ENCODE measurements at regions not wholly inside any gene's neighbourhood (a gene's known extent, or its start where the extent isn't known, plus 50 kb on each side); places are given as distances from the start of the nearest gene placed in this dataset.

DNA sequence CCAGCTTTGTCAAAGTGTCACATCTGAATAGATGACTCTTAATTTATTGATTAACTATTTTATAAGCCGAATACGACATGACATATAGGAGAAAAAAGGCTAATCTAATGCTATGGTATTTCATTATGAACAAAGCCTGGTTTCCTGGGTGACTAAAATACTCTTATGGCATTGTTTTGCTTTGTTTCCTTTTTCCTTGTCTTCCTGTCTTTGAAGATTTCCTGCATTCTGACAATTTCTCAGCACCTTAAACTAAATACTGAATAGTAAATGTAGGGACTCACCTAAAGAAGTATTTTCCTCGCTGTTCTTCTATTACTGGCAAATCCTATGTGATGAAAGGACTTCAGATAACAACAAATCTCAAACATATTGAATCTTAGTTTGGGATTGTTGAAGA lies 1284.5 kb downstream of the EFNA5 start:
- TF ChIP-seq BCL11A (tag by site-specific recombination; IDR thresholded peaks at IDR 0.05; ENCODE audit: low read depth) (no peak), SALL2 (tag by site-specific recombination; IDR thresholded peaks at IDR 0.05; ENCODE audit: borderline replicate concordance) (no peak), ZNF747 (tag by site-specific recombination; IDR thresholded peaks at IDR 0.05) (no peak), ZNF391 (tag by site-specific recombination; IDR thresholded peaks at IDR 0.05; ENCODE audit: borderline replicate concordance, low read depth) (no peak), HOXA7 (CRISPR knock-in tag; IDR thresholded peaks at IDR 0.05; ENCODE audit: borderline replicate concordance) (no peak), ZBTB1 (tag by site-specific recombination; IDR thresholded peaks at IDR 0.05) (no peak), ZNF830 (tag by site-specific recombination; IDR thresholded peaks at IDR 0.05; ENCODE audit: low read depth) (no peak), ZNF211 (tag by site-specific recombination; IDR thresholded peaks at IDR 0.05; ENCODE audit: low read depth) (no peak)
- TF ChIP-seq, protein P1, sequence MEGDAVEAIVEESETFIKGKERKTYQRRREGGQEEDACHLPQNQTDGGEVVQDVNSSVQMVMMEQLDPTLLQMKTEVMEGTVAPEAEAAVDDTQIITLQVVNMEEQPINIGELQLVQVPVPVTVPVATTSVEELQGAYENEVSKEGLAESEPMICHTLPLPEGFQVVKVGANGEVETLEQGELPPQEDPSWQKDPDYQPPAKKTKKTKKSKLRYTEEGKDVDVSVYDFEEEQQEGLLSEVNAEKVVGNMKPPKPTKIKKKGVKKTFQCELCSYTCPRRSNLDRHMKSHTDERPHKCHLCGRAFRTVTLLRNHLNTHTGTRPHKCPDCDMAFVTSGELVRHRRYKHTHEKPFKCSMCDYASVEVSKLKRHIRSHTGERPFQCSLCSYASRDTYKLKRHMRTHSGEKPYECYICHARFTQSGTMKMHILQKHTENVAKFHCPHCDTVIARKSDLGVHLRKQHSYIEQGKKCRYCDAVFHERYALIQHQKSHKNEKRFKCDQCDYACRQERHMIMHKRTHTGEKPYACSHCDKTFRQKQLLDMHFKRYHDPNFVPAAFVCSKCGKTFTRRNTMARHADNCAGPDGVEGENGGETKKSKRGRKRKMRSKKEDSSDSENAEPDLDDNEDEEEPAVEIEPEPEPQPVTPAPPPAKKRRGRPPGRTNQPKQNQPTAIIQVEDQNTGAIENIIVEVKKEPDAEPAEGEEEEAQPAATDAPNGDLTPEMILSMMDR (tag by site-specific recombination; IDR thresholded peaks at IDR 0.05) = no peak
- TF ChIP-seq, protein P2, sequence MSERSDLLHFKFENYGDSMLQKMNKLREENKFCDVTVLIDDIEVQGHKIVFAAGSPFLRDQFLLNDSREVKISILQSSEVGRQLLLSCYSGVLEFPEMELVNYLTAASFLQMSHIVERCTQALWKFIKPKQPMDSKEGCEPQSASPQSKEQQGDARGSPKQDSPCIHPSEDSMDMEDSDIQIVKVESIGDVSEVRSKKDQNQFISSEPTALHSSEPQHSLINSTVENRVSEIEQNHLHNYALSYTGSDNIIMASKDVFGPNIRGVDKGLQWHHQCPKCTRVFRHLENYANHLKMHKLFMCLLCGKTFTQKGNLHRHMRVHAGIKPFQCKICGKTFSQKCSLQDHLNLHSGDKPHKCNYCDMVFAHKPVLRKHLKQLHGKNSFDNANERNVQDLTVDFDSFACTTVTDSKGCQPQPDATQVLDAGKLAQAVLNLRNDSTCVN (tag by site-specific recombination; optimal IDR thresholded peaks at IDR 0.05) = no peak
- TF ChIP-seq, protein P3, sequence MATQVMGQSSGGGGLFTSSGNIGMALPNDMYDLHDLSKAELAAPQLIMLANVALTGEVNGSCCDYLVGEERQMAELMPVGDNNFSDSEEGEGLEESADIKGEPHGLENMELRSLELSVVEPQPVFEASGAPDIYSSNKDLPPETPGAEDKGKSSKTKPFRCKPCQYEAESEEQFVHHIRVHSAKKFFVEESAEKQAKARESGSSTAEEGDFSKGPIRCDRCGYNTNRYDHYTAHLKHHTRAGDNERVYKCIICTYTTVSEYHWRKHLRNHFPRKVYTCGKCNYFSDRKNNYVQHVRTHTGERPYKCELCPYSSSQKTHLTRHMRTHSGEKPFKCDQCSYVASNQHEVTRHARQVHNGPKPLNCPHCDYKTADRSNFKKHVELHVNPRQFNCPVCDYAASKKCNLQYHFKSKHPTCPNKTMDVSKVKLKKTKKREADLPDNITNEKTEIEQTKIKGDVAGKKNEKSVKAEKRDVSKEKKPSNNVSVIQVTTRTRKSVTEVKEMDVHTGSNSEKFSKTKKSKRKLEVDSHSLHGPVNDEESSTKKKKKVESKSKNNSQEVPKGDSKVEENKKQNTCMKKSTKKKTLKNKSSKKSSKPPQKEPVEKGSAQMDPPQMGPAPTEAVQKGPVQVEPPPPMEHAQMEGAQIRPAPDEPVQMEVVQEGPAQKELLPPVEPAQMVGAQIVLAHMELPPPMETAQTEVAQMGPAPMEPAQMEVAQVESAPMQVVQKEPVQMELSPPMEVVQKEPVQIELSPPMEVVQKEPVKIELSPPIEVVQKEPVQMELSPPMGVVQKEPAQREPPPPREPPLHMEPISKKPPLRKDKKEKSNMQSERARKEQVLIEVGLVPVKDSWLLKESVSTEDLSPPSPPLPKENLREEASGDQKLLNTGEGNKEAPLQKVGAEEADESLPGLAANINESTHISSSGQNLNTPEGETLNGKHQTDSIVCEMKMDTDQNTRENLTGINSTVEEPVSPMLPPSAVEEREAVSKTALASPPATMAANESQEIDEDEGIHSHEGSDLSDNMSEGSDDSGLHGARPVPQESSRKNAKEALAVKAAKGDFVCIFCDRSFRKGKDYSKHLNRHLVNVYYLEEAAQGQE (tag by site-specific recombination; IDR thresholded peaks at IDR 0.05) = no peak

All from HEK293 (cell line).